CD4-positive, alpha-beta T cell treated with Interleukin-17A for 1 hour (primary cell): ENCODE measurements at regions not wholly inside any gene's neighbourhood (a gene's known extent, or its start where the extent isn't known, plus 50 kb on each side); places are given as distances from the start of the nearest gene placed in this dataset.

Source experiments
- DNase-seq: peaks from one replicate; pipeline ENCODE4 v3.0.0-alpha.2; 2020

GRCh38 chr1:59225594-59226316 lies 71.1 kb upstream of the FGGY start:
- DNase-seq = no peak

DNA sequence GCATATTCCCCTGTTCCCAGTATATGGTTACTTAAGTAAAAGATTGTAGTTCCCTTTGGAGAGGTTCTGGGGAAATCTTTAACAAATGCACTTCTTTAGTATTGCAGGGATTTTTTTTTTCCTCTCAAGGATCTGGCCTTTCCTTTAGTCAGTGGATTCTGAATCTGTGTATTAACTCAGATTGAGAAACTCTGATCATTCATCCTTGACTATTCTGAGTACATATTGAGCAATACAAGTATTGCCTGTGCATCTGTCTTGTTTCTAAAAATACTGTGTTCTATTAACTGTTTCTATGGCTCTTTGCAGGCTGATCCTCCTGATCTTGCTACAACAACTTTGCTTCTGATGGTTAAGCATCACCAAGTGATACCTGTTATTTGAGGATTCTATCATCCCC lies 67.8 kb upstream of the FGGY start:
- DNase-seq = no peak

DNA sequence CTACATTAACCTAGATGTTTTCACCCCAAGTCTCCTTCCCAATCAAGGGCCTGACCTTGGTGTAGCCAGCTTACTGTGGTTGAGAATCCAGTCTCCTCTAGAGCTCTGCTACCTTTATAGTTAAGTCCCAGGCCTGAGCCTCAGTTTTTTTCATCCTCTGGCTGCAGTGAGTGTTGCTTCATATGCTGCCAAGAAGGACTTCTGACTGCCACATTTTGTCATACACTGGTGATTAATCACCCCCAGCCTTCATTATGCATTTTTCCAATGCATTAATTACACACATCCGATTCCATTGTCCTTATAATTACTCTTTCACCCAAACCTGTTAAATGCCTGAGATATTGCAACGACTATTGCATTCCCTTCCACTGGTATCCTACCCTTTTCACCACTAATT lies 66.3 kb upstream of the FGGY start:
- DNase-seq = no peak

DNA sequence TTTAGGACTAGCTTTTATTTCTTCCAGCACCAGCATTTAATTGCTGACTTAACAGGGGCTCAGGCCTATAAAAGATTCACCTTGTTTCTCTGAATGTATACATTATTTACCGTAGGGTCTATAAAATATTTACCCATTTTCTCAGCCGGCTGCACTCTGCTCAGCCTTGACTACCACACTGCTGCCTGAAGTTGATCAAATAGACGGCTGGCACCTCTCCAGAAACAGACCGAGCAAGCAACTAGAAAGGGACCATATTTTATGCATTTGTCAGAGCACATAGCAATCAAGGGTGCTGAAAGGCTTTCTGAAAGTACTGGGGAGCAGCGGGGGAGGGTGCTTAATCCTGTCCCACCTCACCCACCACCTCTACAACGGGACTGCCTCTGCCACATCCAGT lies 64.7 kb upstream of the FGGY start:
- no peak for DNase-seq

GRCh38 chr1:59233444-59233843 lies 63.5 kb upstream of the FGGY start:
- DNase-seq = no peak

GRCh38 chr1:59236721-59237545 lies 60.0 kb upstream of the FGGY start:
- DNase-seq = no peak

DNA sequence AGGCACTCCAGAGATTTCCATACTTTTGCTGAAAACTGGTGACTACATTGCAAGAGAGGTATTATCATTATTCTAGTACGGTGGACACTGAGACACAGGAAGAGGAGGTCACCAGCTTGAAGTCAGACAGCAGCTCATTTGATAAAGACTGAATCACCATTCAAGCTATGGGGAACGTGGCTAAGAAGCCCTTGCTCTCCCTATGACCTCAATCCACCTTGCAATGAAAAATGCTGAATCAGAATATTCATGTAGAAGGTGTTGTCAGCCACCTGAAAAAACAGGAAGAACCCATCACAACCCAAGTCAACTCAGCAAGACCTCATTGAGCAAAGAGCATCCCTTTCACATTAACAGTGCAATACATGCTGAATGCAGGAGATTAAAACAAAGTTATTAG lies 59.0 kb upstream of the FGGY start:
- no peak for DNase-seq

DNA sequence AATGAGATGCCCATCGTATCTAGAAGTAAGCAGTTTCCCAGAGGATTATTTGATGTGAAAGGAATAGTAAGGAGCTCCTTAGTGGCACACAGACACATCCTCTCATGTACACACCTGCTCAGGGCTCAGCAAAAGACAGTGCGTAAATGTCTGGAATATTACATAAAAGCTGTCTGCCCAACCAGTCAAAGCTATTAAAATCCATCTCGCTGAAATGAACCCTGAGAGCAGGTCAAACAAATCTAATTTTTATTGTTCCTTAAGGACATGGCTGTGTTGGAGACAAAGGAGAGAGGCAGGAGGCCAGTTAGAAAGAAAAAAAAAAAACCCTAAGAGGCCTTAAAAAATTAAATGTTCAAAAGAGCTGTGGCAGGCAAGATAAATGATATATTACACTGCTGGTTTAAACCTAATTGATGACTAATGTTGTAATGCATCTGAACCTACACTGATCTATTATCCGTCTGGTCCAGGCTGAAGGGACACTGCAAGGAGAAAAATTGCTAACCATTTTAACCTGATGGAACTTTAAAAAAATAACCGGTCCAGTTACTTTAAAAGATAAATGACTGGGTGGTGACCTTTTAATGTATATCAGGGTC lies 58.5 kb upstream of the FGGY start:
- no peak for DNase-seq

- no peak for DNase-seq
Observed at GRCh38 chr1:59238993-59239392, 57.9 kb upstream of the FGGY start.

- DNase-seq = no peak
Observed at GRCh38 chr1:59241909-59242308, 55.0 kb upstream of the FGGY start.

DNA sequence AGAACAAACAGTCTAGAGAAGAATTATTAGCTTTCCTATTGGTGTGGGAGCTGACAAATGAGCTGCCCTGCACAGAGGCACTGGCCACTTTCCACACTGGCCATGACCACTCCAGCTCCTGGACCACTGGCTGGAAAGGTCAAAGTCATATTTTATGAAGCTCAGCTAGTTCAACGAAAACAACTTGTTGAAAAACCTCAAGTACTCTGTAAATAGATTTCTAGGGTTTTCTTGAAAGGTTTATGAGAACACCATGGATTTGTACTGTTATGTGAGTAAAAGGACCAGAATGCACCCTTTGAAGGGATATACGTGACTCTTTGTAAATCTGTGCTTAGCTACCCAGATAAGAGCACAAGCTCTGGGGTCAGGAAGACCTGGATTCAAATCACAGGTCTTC lies 54.5 kb upstream of the FGGY start:
- DNase-seq = no peak

GRCh38 chr1:59243550-59243949 lies 53.3 kb upstream of the FGGY start:
- no peak for DNase-seq

- no peak for DNase-seq
Observed at GRCh38 chr1:59243978-59244377, 52.9 kb upstream of the FGGY start.

- no peak for DNase-seq
Observed at GRCh38 chr1:59244891-59245290, 52.0 kb upstream of the FGGY start.
